AG08396 (cell line): ENCODE measurements at regions not wholly inside any gene's neighbourhood (a gene's known extent, or its start where the extent isn't known, plus 50 kb on each side); places are given as distances from the start of the nearest gene placed in this dataset.

Experiments
- DNase-seq: peaks from one replicate; pipeline ENCODE4 v3.0.0; 2012; ENCODE audit warnings: low spot score, mixed read lengths

DNA sequence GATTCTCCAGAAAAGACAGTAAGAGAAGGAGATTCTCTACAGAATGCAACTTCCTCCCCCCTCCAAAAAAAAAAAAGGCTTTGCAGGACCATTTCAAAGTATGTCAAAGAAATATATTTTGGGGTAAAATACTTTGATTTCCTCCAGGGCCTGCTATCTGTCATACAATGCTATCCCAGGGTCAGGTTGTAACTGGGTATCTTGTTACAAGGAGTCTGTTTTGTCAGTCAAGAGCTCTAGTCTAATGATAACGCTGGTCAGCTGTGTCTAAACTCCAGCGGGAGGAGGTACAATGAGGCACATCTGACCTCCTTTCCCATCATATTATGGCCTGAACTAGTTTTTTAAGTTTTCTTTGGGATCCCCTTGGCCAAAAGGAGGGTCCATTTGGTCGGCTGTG is 408.4 kb upstream of the CDH5 start:
- no peak for DNase-seq

DNA sequence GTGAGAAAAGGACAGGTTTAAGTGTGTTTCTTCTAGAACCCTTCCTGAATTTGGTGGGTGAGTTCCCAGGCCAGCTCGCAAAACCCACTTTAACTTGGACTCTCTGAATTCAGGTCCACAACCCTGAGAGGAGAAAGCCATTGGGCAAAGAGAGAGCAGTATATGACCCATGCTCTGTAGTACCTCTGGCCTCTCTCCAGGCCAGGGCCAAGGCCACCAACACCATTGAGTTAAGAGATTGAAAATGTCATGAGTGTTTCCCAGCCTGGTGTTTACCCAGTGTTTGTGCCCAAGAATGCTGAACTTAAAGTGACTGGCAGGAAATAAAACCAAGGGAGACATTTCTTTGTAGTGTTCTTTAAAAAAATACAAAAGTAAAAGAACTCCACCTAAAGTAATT is 410.4 kb upstream of the CDH5 start:
- no peak for DNase-seq

DNA sequence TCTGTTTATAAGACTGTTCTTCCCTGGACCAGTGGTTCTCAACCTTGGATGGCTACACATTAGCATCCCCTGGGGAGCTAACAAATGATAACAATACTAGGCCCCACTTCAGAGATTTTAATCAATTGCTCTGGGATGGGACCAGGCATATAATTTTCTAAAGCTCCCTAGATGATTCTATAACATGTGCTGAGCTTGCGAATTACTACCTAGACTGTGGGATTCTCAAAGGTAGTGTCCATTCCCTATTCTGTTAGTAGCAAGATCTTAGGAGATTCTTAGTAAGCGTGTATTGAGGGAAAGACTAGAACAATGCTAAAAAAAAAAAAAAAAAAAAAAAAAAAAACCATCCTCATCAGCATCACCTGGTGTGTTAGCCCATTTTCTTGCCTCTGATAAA is 412.0 kb upstream of the CDH5 start:
- no peak for DNase-seq

DNA sequence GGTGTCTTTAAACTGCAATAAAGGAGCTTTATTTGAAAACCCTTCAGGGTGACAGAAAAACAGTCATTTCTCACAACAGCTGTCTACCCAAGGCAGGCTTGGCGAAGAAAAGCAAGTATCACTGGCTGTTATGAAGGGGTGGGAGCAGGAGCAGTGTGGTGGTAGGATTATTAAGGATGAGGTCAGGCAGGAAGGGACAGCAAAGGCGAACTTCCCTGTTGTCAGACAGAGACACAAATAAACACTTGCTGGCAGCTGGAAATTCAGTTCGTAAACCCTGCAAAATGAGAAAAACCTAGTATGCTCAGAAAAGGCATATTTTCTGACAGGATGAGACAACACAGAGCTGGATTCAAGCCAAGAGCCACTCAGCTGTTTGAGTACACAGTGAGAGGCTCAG is 416.3 kb upstream of the CDH5 start:
- no peak for DNase-seq

DNA sequence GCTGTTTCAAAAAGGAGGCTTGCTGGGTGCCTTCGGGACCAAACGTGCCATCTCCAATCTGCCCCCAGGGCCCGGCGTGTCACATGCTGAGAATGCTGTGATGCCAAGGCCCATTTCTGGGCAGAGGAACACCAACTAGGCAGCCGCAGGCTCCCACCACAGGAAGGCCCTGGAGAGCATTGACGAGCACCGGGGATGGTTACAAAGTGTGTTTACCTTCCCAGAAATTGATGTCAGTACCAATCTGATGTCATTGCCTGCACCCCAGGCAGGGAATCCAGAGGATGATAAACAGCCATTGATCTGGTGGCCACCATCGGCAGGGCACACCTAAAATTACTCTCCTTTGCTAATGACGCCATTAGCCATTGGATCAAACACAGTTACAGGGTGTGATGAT is 418.1 kb upstream of the CDH5 start:
- DNase-seq: no peak

DNA sequence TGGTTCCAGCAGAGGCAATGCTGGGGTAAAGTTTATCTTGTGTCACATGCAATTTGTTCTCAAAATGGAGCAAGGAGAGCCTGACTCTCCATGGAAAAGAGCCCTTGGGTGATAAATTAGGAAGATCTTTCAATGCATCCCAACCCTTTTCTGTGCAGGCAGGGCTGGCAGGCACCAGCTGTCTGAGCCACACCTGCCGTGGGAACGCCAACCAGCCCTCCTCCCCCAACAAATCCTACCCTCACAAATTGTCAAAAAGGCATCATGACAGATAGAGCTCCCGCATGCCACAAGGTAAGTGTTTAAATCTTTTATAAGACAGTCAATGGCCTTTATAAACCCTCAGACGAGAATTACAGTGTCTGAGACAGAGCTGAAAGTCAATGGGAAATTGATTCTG is 418.5 kb upstream of the CDH5 start:
- no peak for DNase-seq

DNA sequence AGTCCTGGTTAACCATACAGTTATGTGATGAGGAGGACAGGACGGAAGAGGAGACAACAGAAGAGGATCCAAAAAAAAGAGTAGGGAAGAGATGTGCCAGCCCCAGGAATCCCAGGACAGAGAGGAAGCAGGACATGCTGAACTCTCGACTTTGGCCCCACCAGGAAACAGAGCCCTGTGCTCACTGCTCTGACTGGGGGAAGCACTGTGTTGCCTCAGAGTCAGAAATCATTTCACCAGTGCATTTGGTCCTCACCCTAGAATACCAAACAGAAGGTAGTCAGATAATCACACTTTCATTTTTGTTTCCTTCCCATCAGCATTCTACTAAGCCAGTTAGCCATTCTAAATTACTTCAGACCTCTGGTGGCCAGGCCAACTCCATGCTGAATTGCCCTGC is 421.0 kb upstream of the CDH5 start:
- no peak for DNase-seq

DNA sequence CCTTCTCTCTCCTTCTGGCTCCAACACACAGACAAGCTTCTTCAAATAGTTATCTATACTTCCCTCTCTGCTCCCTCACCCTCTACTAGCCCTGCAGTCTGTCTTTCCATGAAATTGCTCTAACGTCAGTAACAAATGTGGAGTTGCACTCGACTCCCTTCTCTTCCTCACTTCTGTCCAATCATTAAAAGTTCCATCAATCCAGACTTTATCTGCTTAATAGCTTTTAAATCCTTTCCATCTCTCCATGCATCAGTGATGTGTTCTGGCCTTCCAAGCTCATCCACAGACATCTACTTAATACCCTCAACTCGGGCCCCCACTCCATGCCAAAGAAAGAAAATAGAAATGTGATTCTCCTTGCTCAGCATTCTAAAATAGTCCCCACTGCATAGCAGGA is 422.1 kb upstream of the CDH5 start:
- DNase-seq: no peak

DNA sequence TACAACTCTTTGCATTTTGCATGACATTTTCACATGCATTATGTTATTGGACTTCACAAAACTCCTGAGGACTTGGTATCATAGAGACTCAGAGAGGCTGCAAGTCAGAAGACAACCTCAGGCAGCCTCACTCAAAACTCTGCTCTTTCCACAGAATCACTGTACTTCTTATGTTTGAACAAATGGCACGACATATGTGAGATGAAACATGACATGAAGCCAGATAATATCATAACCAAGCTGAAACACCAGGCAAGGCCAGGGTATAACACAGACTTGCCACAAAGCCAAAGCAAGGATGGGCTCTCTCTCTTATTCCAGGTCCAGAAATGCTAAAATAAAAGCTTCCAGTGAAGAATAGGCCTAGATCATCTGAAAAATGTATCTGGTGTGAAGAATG is 425.8 kb upstream of the CDH5 start:
- DNase-seq: no peak

DNA sequence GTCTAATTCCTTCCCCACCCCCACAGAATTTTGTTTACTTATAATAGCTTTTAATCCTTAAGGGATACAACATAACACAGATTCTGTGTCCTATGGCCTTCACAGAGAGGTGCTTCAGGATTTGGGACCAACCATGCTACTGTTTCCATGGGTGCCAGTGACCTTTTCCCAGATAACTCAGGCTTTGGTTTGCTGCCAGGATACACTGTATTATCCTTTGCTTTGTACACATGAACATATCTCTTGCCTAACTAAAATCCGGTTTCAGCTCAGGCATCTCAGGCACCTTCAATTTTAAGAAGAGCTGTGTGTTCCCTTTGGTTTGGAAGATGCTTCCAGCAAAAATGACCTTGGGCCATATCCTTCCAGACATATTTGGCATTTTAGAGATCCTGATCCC is 428.4 kb upstream of the CDH5 start:
- DNase-seq: no peak

DNA sequence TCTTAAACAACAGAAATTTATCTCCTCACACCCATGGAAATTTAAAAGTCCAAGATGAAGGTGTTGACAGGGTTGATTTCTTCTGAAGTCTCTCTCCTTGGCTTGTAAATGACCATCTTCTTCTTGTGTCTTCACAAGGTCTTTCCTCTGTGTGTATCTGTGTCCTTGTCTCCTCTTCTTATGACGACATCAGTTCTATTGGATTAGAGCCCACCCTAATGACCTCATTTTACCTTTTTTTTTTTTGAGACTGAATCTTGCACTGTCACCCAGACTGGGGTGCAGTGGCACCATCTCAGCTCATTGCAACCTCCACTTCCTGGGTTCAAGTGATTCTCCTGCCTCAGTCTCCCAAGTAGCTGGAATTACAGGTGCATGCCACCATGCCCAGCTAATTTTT is 429.0 kb upstream of the CDH5 start:
- DNase-seq: no peak

DNA sequence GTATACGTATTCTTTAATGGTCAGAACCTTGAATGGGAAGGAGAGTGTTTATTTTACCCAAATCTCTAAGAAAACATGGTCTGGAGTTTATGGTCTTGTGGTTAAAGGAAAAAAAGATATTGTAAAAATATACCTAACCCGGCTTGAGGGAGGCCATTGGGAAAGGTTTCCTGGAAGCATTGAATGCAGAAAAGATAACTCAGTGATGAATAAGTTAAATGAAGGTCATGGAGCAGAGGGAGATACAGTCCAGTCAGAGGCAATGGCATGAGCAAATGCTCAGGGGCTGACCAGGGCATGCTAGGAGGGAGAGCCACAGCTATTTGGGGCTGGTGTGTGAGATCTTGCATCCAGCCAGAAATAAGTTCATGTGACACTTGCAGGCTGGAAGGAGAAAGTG is 430.4 kb upstream of the CDH5 start:
- DNase-seq: peak; percentile 16

DNA sequence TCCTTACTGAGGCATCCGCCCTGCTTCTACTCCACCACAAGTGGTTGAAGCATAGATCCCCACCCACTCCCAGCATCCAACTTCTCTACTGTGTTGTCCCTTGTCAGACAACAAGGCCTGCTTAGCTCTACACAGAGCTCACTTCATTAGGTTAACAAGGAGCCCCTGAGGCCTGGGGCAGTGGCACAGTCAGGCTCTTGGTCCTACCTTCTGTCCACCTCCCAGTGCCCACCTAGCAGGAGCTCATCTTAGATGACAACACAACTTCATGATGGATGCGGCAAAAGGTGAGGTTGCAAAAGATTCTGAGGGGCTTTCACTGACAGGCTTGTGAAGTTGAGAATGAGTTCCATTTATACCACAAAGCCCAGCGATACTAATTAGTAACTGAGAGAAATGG is 432.0 kb upstream of the CDH5 start:
- no peak for DNase-seq

DNA sequence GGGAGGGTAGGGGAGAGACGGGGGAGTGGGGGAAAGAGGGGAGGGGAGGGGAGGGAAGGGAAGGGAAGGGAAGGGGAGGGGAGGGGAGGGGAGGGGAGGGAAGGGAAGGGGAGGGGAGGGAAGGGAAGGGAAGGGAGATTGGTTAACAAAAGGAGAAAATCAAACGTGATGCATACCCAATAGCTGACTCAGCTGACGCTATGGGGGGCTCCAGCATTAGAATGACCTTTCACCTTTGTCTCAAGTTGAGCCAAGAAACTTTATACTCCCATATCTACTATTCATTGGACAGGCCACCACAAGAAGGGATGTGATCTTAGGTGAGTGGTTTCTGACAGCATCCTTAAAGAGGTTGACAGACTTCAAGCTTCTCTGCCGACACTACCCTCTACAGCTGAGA is 432.8 kb upstream of the CDH5 start:
- DNase-seq: no peak

DNA sequence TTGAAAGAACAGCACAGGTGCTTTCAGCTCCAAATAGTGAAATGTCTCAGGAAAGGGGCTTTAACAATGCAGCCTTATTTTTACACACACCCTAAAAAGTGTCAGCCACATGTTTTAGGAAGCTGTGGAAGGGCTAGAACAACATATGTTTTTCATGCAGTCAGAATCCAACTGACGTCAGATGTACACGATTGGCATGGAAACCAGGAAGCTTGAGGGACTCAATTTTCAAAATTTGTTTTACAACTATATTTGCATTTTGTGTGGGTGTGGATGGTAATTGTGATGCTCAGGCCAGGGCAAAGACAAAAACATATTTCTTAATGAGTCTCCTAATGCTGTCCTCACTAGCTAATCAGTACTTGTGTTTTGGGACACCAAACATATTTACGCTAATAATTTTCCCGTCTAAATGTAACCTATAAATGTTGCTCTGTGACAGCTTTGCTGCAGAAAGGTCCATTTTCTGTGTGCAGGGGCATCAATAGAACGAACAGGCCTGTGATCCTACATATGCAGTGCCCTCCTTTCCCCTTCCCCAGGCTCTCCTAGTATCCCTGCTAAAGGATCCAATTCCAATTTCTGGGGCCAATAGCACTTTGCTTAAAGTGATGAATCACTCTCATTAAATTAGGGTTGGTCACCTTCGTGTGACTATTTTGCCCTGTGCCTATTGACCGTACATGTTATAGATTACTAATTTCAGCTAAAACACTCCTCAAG is 434.0 kb upstream of the CDH5 start:
- no peak for DNase-seq

DNA sequence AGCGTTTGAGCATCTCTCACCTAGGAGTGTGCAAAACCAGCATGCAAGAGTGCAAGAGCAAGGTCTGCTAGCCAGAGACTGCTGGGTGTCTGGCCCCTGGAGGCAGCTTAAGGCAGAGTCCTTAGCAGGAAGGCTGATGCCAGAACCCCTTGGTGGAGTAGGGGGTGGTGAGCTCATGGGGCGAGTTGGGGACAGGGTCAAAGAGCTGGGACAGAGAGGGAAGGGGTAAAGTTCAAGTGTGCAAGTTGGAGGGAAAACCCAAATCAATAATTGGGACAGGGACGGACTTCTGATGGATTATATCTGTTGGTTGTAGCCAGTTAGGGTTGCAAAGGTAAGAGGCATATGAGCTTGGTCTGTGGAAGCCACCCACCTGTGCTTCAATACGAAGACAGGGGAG is 443.6 kb upstream of the CDH5 start:
- no peak for DNase-seq

DNA sequence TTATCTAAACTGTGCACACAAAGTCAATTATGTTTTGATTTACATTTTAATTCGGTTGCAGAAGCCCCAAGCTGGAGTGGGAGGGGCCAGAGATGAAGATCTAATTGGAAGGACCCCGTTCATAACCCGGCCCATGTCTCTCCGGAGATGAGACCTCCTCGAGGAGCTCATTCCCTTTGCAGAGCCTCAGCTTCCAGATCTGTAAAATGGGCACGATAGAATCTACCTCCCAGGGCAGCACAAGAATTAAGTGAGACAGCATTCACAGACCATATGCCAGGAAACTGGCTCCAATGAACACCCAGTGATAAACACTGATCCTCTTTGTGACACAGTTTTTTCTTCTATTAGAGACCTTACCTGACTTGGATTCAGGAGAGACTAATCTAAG is 446.5 kb upstream of the CDH5 start:
- DNase-seq: no peak

DNA sequence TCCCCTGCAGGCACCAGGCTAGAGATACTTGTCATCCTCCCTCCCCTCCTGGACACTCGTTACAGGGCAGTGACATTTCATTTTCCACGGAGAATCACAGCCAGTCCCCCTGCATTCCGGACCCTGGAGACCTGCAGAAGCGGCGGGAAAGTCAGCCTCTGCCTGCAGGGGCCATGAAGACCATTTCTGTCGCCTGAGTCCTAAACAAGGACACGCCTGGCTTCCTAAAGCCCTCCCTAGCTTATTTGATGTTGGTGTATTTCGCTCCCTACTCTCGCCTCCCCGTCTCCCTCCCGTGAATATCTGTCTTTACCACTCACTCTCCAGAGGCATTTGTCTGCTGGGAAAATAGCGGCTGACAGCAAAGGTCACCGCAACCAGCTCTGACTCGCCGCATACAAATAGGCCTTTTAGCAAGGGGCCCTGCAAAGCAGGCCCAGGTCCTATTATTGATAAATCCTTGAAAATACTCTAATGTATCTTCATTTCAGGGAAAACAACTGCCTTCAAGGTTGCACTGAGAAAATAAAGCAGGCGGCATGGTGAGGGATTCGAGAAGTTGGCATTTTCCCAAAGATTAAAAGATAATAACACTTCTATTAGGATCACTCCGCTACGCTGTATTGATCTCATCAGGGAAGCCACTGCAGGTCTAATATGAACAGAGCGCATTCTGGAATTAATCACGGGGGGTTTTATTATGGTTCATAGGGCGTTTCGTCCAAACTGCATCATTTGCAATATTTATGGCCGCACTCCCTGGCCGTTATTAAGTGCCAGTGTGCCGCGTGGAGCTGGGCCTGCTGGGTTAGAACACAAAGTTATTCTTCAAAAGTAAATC is 447.1 kb upstream of the CDH5 start:
- DNase-seq: no peak

DNA sequence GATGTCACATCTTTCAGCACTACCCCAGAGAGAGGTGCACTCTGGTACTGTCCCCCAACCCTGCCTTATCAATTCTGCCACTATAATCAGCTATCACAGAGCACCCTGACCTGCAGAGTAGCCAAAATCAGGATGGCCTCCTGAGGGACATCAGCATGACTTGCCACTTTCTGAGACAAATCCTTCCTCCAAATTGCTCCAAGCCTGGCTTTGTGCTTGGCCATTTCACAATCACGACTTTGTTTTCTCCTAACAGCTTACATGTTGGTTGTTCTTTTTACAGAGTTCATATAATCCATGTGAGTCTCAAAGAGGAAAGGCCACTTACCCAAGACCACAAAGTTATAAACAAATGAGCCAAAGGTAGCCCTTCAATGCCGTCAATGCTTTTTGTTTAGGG is 449.0 kb upstream of the CDH5 start:
- DNase-seq: no peak

DNA sequence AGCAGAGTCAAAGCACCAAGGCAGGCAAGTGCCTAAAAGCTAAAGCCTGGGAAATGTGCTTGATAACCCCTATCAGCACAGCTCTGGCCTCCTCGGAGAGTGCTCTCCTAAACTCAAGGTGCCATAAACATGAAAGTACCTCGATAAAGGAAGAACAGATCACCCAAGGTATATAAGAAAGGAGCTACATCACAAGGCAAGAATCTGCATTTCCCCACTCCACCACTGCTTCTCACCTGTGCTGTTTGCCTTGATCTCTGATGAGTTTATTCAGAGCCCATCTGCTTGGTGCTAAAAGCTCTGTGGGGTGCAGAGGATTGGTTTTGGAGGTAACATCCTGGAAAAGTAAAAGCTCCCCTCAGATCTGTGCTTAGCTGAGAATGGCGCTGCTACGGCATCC is 449.5 kb upstream of the CDH5 start:
- no peak for DNase-seq

DNA sequence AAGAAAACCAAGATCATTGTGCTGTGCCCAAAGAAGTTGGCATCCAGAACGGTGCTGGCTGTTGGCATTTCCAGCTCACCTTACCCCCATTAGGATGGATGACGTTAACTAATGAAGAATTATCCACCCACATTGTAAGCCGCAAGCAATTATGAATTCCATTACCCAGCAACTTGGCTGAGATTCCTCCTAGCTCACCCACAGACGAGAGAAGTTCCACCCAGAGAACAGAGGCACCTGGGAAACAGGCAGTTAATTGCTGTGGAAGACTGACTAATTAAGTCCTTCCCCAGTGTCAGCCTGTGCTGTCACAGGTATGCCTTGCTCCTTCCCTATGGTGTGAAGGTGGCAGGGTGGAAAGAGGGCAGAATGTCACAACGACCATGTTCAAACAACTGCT is 456.2 kb upstream of the CDH5 start:
- no peak for DNase-seq

DNA sequence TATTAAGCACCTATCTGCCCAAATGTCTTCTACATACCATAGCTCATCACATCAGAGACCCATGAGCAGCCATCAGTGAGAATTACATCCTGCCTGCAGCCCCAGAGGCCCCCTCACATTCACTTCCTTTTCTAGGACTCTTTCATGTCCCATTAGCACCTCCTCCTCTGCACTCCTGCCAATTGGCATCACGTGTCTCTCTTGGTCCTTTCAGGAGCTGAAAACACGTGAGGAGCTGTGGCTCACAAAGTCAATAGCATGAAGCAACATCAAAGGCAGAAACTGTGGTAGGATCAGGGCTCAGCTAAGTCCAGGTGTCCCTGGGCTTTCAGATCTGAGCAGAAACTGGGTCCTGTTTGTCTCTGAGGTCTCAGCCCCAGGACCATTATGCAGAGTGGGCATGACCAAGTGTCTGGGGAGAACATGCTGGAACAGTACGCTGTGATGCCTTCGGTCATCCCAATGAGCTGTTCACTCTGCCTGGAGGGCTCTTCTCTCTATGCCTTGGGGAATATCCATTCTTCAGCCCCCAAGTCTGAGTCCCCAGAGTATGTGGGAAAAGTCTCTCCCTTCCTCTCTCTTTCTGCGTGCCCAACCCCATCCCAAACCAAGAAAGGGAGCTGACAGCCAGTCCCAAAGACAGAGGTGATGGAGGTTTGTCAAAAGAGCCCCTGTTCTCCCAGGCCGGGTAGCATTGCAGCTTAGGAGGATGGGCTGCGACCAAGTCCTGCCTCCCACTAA is 457.0 kb upstream of the CDH5 start:
- no peak for DNase-seq

DNA sequence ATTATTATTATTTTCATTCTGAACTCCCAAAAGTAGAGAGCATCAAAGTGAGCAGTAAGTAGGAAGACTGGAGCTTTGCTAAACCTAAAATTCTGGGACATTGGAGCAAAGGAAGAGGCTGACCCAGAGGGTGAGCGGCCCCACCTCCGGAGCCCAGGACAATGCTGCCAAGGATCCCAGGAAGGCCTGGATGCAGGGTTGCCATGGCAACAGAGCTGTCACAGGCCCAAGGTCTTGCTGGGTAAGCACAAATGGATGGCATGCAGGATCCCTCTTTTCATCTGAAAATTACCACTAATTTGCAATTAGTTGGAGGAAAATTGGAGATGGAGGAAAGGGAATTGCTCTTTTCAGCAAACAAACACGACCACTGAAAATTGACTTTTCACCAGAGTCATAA is 457.9 kb upstream of the CDH5 start:
- DNase-seq: no peak
